Panc1 (cell line): ENCODE measurements at regions not wholly inside any gene's neighbourhood (a gene's known extent, or its start where the extent isn't known, plus 50 kb on each side); places are given as distances from the start of the nearest gene placed in this dataset.

Source experiments
- ATAC-seq: fragments of 200-7000 bp; cut with Tn5 transposase; 2 replicates; pipeline ENCODE4 v1.9.1; 2020; ENCODE audit warnings: mild to moderate bottlenecking, moderate library complexity
- BruUV-seq: library from RNA; stranded (reverse); fragments of 400-500 nt; replicated peaks from 2 replicates; lab custom pipeline; 2021; lab: Mats Ljungman, UMichigan
- CTCF ChIA-PET: fragments of 300-600 bp; sonication (Branson Sonifier 250); formaldehyde crosslinking; loops from one replicate; lab custom pipeline; 2022; ENCODE audit warnings: antibody characterized with exemption; lab: Charles Lee
- POLR2A ChIA-PET: fragments of 300-600 bp; sonication (Branson Sonifier 250); formaldehyde crosslinking; loops from one replicate; lab custom pipeline; 2022; ENCODE audit warnings: antibody characterized with exemption; lab: Charles Lee
- DNase-seq: peaks from one replicate; pipeline ENCODE4 v3.0.0-alpha.2; 2010; ENCODE audit warnings: low read depth, low spot score
- H3K27ac ChIP-seq: 2 replicates; pipeline ENCODE4 v1.5.1; 2011; ENCODE audit warnings: mild to moderate bottlenecking, low read length, inconsistent platforms
- H3K27me3 ChIP-seq: fragments of 200-500 bp; sonication (Bioruptor generic); 2 replicates; pipeline ENCODE4 v1.6.0; 2014; ENCODE audit warnings: low read length, inconsistent platforms; ENCODE audit not compliant: control insufficient read depth, insufficient read depth
- H3K36me3 ChIP-seq: fragments of 200-500 bp; sonication (Bioruptor generic); 2 replicates; pipeline ENCODE4 v1.5.1; 2014; ENCODE audit warnings: inconsistent platforms, mild to moderate bottlenecking, low read length, moderate library complexity; ENCODE audit not compliant: control insufficient read depth, insufficient read depth
- H3K4me1 ChIP-seq: 2 replicates; pipeline ENCODE4 v1.5.1; 2011; ENCODE audit warnings: inconsistent platforms, mild to moderate bottlenecking, low read length, moderate library complexity; ENCODE audit not compliant: control insufficient read depth, insufficient read depth
- H3K4me3 ChIP-seq, 2 experiments: 2 replicates each; pipeline ENCODE4 v1.5.1; 2011 to 2012; ENCODE audit warnings: low read depth in 2 of 2, low read length in 2 of 2, mild to moderate bottlenecking in 2 of 2, inconsistent platforms in 1 of 2, moderate library complexity in 1 of 2
- H3K9me3 ChIP-seq: fragments of 200-500 bp; sonication (Bioruptor generic); 2 replicates; pipeline ENCODE4 v1.5.1; 2014; ENCODE audit warnings: low read depth, mild to moderate bottlenecking, inconsistent platforms, low read length, moderate library complexity; ENCODE audit not compliant: control insufficient read depth, insufficient read depth
- CTCF ChIP-seq: fragments of 450-650 bp; IDR thresholded peaks from 2 replicates; pipeline ENCODE4 v1.5.1; 2017; ENCODE audit warnings: mild to moderate bottlenecking
- POLR2AphosphoS5 ChIP-seq: IDR thresholded peaks from 2 replicates; pipeline ENCODE4 v1.6.1; 2012; ENCODE audit warnings: mild to moderate bottlenecking, low read depth, low read length, moderate library complexity
- REST ChIP-seq, 2 experiments: IDR thresholded peaks; 2 replicates each; pipeline ENCODE4 v1.6.1; 2011 to 2012; ENCODE audit warnings: low read depth in 2 of 2, control low read depth in 1 of 2, low read length in 1 of 2, mild to moderate bottlenecking in 1 of 2, moderate library complexity in 1 of 2; ENCODE audit not compliant: insufficient read depth in 1 of 2
- SIN3A ChIP-seq: IDR thresholded peaks from 2 replicates; pipeline ENCODE4 v1.6.1; 2012; ENCODE audit warnings: low read depth, mild to moderate bottlenecking, low read length, moderate library complexity, borderline replicate concordance; ENCODE audit not compliant: insufficient read depth
- TCF7L2 ChIP-seq: IDR thresholded peaks from 2 replicates; pipeline ENCODE4 v1.6.1; 2011; ENCODE audit warnings: mild to moderate bottlenecking, low read depth, low read length, inconsistent platforms
- in situ Hi-C: cut with HindIII; loops from 2 replicates; pipeline ENCODE4 v1.10.0; 2016; ENCODE audit warnings: low sequenced_read_pairs, low pct_unique_long_range_greater_than_20kb
- intact Hi-C: fragments of 100-400 bp; cut with micrococcal nuclease; formaldehyde crosslinking; loops from one replicate; pipeline ENCODE4 v1.10.0; 2022; ENCODE audit not compliant: unreplicated experiment

GRCh38 chr5:24161559-24161958 lies 483.2 kb downstream of the CDH10 start:
- intact Hi-C loops: no loop called here
- no peaks in the 10 kb centered on the region for H3K27me3 ChIP-seq
- H3K9me3 ChIP-seq: no peaks in the 10 kb centered on the region
- no peaks in the 10 kb centered on the region for H3K4me1 ChIP-seq
- in situ Hi-C loops: no loop called here
- DNase-seq (no peak), ATAC-seq (no peak)
- ChIA-PET POLR2A (no interaction called here), CTCF (no interaction called here)
- no peaks in the 10 kb centered on the region for H3K36me3 ChIP-seq
- H3K27ac ChIP-seq: no peak overlapping the region
- TF ChIP-seq CTCF (no peak), TCF7L2 (no peak), POLR2AphosphoS5 (no peak), REST (IDR thresholded peaks at IDR 0.05; ENCODE audit: insufficient read depth in 1 of 2, low read depth in 2 of 2, low read length in 1 of 2) (no peak), SIN3A (no peak)
- no peak overlapping the region for H3K4me3 ChIP-seq
- no TSS peak for BruUV-seq

- ATAC-seq (no peak), DNase-seq (no peak)
- in situ Hi-C loops (no loop called here), intact Hi-C loops (no loop called here)
- BruUV-seq: no TSS peak
- CTCF ChIA-PET: no interaction called here
- no peaks in the 10 kb centered on the region for H3K27me3 ChIP-seq
- H3K4me3 ChIP-seq: no peak overlapping the region
- no peaks in the 10 kb centered on the region for H3K9me3 ChIP-seq
- H3K27ac ChIP-seq: no peak overlapping the region
- no peaks in the 10 kb centered on the region for H3K36me3 ChIP-seq
- POLR2A ChIA-PET: no interaction called here
- H3K4me1 ChIP-seq: no peaks in the 10 kb centered on the region
- no peak for TF ChIP-seq SIN3A
- no peak for TF ChIP-seq TCF7L2
- TF ChIP-seq REST (IDR thresholded peaks at IDR 0.05; ENCODE audit: insufficient read depth in 1 of 2, low read depth in 2 of 2, low read length in 1 of 2): no peak
- no peak for TF ChIP-seq CTCF
- TF ChIP-seq POLR2AphosphoS5: no peak
Measured at GRCh38 chr5:24162343-24162742, 482.4 kb downstream of the CDH10 start.
